ENCODE measurements at regions not wholly inside any gene's neighbourhood (a gene's known extent, or its start where the extent isn't known, plus 50 kb on each side); places are given as distances from the start of the nearest gene placed in this dataset.

DNA sequence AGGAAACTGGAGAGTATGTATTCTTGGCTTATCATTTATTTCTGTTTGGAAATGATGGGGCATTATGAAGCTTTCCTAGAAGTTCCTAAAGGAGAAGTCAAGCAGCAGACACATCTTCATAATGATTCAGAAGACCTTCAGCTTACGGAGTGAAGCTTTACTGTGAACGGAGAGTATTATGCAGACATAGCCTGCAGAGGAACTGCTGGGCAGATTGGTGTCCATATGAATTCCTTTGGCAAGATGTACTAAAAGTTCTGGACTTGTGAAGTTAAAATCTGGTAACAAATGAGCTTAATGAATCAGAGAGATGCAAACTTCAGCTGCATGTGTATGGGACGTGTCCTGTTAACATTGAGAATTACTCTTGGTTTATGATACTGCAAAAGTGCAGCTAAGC is 60.1 kb downstream of the NABP1 start:
- DNase-seq (ENCODE audit: low spot score), result no peak

DNA sequence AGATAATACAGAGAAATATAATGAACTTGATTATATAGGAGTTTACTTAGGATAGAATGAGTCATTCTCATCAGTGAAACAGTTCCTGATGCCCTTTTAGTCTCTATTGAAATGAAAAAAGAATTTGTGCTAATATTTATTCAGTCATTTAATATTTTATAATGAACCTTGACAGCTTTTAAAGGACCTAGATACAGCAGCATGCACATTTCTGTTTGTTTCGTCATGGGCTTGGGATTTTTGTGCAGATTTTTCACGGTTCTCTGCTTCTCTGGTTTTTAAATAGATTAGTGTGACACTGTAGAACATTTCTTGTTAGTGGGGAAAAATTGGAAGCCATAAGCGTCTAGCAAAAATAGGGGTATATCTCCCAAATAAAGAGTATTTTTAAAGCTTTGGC is 60.7 kb downstream of the NABP1 start:
- DNase-seq (ENCODE audit: low spot score), result no peak

DNA sequence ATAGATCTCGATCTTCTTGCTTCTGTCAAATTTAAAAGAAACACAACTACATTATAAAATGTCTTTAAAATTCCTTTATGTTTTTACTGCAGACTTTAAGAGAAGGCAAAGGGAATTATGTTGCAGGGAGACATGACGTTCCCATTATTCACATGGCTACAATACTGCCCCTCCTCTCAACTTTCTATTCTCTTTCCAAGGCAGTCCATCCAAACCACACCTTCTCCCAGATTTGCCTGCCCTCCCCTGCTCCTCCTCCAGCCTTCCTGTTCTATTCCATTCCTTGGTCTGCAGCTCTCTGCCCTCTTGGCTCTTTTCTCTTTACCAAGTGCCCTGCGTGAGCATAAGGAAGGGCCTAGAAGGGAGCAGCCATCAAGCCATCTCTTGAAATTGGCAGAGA is 61.3 kb downstream of the NABP1 start:
- no peak for DNase-seq (ENCODE audit: low spot score)

DNA sequence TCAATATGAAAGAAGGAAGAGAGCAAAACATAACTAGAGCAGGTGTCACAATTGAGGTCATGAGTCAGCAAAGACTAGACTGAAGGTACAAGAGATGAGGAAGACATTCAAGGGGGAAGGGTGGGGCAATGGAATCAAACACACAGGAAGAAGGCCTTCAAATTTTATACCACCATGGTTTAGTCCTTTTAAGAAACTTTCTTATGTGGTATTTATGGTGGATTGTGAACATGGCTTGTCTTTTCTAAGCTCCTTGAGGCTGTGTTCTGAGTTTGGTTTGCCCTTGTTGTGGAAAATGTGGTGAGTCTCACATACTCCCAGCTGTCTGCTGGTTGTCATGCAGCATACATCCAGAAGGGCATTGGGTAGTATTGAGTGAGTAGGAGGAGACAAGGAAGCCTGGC is 62.1 kb downstream of the NABP1 start:
- DNase-seq (ENCODE audit: low spot score), result no peak

GRCh38 chr2:191740759-191741158 is 62.8 kb downstream of the NABP1 start:
- DNase-seq (ENCODE audit: low spot score), result no peak

GRCh38 chr2:191746346-191747169 is 68.6 kb downstream of the NABP1 start:
- no peak for DNase-seq (ENCODE audit: low spot score)

DNA sequence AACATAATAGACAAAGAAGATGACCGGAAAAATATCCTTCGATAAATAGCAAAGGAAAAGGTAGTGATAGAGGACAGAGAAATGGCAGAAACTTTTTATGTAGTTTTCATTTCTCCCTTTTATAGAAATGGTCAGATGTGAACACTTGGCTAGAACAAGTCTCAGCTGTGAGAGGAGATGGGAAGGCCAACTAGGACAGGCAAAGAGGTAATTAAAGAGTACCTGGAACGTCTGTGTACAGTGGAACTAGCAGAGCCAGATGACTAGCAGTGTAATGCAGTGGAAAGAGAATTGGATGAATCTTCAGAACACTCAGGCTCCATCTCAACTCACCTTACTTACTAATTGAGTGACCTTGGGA is 69.2 kb downstream of the NABP1 start:
- no peak for DNase-seq (ENCODE audit: low spot score)

DNA sequence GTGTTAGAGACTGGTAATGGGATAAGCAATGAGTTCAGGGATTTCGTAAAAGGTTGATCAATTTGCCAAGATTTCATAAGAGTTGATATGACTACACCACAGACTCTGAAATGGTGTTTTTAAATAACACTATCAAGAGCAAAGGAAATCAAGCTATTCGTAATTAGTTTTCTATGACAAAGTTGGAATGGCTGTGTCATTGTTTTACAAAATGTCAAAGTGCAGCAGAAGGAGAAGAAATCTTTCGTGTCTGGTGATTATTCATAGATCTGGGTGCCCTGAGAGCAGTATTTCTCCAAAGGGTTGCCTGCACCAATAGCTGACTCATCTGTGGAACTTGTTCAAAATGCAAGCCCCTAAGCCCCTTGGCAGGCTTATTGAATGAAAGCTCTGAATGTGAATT is 70.1 kb downstream of the NABP1 start:
- DNase-seq (ENCODE audit: low spot score), result no peak

DNA sequence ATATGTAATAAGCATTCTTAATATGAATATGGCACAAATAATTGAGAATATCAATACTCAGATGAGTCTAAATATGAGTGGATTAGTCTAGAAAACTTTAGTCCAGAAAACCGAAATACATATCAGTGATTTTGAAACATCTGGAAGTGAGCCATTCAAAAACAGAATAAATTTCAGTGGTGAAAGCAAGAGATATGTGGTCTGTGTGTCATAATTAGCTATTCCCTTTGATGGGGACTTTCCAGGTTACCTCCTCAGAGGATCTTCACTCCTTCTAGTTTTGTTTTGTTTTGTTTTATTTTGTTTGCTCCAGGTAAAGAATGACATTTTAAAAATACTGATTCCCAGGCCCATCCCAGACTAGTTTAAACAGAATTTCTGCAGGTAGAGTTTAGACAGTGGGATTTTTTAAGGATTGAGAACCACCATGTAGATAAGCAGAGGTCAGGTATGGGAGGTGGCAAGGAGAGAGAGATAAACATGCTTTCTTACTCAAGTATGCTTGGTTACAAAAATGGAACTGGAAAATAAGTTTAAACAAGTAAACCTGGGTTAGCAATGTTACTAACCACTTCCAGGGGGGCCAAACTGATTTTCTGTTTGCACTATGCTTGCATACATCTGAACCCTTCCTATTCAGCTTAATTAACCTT is 70.7 kb downstream of the NABP1 start:
- DNase-seq (ENCODE audit: low spot score), result no peak

GRCh38 chr2:191749181-191749540 is 71.2 kb downstream of the NABP1 start:
- no peak for DNase-seq (ENCODE audit: low spot score)

- no peak for DNase-seq (ENCODE audit: low spot score)
Observed at GRCh38 chr2:191754103-191754502, 76.2 kb downstream of the NABP1 start.

GRCh38 chr2:191756761-191757160 is 78.8 kb downstream of the NABP1 start:
- no peak for DNase-seq (ENCODE audit: low spot score)

- DNase-seq (ENCODE audit: low spot score), result no peak
Observed at GRCh38 chr2:191757208-191757607, 79.3 kb downstream of the NABP1 start.

DNA sequence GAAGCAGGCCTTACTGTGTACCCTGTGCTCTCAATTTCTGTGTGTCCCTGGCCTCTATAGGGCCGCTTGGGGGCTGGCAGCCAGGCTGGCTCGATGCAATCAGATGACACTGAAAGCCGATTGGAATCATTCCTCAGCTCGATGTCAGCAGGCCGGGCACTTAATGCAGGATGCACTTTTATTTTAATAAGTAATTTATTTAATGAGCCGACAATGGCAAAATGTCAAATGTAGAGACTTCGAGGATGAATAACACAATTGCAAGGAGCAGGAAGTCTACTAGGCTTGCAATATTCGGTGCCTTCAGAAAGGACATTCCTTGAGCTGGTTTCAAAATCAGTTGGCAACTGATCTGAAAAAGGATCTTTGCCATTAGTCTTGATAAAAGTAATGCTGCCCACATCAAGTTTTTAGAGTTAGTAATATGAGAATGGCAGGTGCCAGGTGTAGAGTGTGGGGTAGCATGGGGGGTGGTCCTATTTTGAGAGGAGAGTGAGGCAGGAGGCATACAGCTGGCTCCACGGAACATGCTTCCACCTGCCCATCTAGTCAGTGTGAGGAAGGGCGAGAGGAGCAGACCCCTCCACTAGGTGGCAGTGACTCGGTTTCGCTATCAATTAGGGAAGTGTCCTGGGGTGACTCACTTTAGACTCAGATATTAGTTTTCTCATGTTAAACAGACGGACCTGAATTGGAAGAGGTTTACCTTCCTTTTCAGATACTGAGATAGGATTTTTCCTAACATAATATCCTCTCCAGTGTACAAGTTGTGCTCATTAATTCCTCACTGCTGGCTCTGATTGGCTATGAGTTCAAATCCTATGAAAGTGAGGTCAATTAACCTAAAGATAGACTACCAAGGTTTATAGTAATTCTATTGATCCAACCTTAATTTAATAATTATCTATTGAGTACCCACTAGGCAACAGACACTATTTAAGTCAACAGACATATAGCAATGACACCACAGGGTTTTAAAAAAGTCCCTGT is 80.9 kb downstream of the NABP1 start:
- peak; percentile 78 for DNase-seq (ENCODE audit: low spot score)

GRCh38 chr2:191759680-191760079 is 81.7 kb downstream of the NABP1 start:
- DNase-seq (ENCODE audit: low spot score), result no peak

- no peak for DNase-seq (ENCODE audit: low spot score)
Observed at GRCh38 chr2:191760655-191761262, 82.8 kb downstream of the NABP1 start.

- no peak for DNase-seq (ENCODE audit: low spot score)
Observed at GRCh38 chr2:191773136-191773535, 73.8 kb downstream of the CAVIN2 start.

GRCh38 chr2:191777351-191777750 is 69.5 kb downstream of the CAVIN2 start:
- no peak for DNase-seq (ENCODE audit: low spot score)

- no peak for DNase-seq (ENCODE audit: low spot score)
Observed at GRCh38 chr2:191778041-191778440, 68.8 kb downstream of the CAVIN2 start.

- DNase-seq (ENCODE audit: low spot score), result no peak
Observed at GRCh38 chr2:191782351-191782750, 64.5 kb downstream of the CAVIN2 start.

DNA sequence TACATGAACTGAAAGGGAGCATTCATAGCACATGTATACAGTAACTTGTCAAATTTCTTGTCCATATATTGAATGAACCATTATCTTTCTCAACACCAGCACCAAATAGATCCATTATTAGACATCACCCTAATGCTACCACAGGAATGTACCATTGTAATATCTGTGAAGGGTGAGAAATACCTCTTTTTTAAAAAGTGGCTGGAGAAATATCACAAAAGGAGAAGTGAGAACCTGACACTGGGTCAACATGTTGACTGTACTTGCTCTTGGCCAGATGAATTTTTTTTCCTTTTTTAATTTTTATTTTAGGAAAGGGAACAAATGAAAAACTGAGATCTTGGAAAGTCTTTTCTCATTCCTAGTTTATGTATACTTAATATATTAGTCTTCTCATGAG is 63.5 kb downstream of the CAVIN2 start:
- DNase-seq (ENCODE audit: low spot score), result no peak

Data from germinal center (tissue), 1 donor.